Parathyroid adenoma (tissue), 2 donors: ENCODE measurements at regions not wholly inside any gene's neighbourhood (a gene's known extent, or its start where the extent isn't known, plus 50 kb on each side); places are given as distances from the start of the nearest gene placed in this dataset.

Source experiments
- H2AFZ ChIP-seq: fragments of 300-600 bp; sonication (generic); one replicate; pipeline ENCODE4 v1.7.0; 2017; ENCODE audit warnings: antibody characterized with exemption, mild to moderate bottlenecking
- H3K27ac ChIP-seq: fragments of 300-600 bp; sonication (generic); one replicate; pipeline ENCODE4 v1.7.0; 2017
- H3K27me3 ChIP-seq: fragments of 300-600 bp; sonication (generic); one replicate; pipeline ENCODE4 v1.7.0; 2017; ENCODE audit warnings: low read length; ENCODE audit not compliant: control insufficient read depth, insufficient read depth
- H3K36me3 ChIP-seq: fragments of 300-600 bp; sonication (generic); one replicate; pipeline ENCODE4 v1.7.0; 2017; ENCODE audit warnings: low read length; ENCODE audit not compliant: control insufficient read depth, insufficient read depth
- H3K4me1 ChIP-seq: fragments of 300-600 bp; sonication (generic); one replicate; pipeline ENCODE4 v1.7.0; 2017; ENCODE audit warnings: control low read depth
- H3K4me2 ChIP-seq: fragments of 300-600 bp; sonication (generic); one replicate; pipeline ENCODE4 v1.7.0; 2017; ENCODE audit warnings: low read length
- H3K4me3 ChIP-seq: fragments of 300-600 bp; sonication (generic); one replicate; pipeline ENCODE4 v1.7.0; 2017; ENCODE audit warnings: low read depth, low read length
- H3K79me2 ChIP-seq: fragments of 300-600 bp; sonication (generic); one replicate; pipeline ENCODE4 v1.7.0; 2017; ENCODE audit warnings: control low read depth
- H3K9ac ChIP-seq: fragments of 300-600 bp; sonication (generic); one replicate; pipeline ENCODE4 v1.7.0; 2017; ENCODE audit warnings: mild to moderate bottlenecking
- H3K9me3 ChIP-seq: fragments of 300-600 bp; sonication (generic); one replicate; pipeline ENCODE4 v1.7.0; 2017; ENCODE audit warnings: low read length; ENCODE audit not compliant: control insufficient read depth
- TF ChIP-seq, protein P1 (sequence below): fragments of 300-600 bp; sonication (generic); IDR thresholded peaks from one replicate; pipeline ENCODE4 v1.7.0; 2017; ENCODE audit warnings: antibody characterized with exemption, mild to moderate bottlenecking
- donor health status: primary hyperparathyroidism.

DNA sequence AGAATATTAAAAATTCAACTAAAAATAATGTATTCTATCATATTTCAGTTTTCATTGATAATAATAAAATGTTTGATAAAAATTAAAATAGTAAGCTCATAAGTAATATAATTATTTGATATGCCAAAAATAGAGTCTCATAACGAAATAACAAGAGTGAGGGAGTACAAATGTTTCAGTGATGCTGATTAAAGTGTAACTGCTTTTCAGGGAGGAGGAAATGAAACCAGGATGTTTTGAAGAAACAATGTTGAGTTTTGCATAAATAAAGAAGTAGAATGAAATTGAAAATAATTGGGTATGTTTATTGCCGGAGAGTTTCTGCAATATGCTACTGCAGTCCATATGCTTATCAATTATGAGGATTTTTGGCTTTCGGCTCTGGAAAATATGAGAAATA, 1159.8 kb upstream of the ADGRL2 start:
- H3K4me2 ChIP-seq, result no peak overlapping the region
- TF ChIP-seq, protein P1, sequence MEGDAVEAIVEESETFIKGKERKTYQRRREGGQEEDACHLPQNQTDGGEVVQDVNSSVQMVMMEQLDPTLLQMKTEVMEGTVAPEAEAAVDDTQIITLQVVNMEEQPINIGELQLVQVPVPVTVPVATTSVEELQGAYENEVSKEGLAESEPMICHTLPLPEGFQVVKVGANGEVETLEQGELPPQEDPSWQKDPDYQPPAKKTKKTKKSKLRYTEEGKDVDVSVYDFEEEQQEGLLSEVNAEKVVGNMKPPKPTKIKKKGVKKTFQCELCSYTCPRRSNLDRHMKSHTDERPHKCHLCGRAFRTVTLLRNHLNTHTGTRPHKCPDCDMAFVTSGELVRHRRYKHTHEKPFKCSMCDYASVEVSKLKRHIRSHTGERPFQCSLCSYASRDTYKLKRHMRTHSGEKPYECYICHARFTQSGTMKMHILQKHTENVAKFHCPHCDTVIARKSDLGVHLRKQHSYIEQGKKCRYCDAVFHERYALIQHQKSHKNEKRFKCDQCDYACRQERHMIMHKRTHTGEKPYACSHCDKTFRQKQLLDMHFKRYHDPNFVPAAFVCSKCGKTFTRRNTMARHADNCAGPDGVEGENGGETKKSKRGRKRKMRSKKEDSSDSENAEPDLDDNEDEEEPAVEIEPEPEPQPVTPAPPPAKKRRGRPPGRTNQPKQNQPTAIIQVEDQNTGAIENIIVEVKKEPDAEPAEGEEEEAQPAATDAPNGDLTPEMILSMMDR, result no peak
- no peak overlapping the region for H3K27ac ChIP-seq
- H2AFZ ChIP-seq, result no peak overlapping the region
- H3K9ac ChIP-seq, result no peak overlapping the region
- H3K9me3 ChIP-seq, result peaks cover 1% of the 10 kb centered on the region
- no peaks in the 10 kb centered on the region for H3K79me2 ChIP-seq
- H3K36me3 ChIP-seq, result peaks cover 3% of the 10 kb centered on the region
- no peaks in the 10 kb centered on the region for H3K4me1 ChIP-seq
- H3K27me3 ChIP-seq, result no peaks in the 10 kb centered on the region
- no peak overlapping the region for H3K4me3 ChIP-seq

DNA sequence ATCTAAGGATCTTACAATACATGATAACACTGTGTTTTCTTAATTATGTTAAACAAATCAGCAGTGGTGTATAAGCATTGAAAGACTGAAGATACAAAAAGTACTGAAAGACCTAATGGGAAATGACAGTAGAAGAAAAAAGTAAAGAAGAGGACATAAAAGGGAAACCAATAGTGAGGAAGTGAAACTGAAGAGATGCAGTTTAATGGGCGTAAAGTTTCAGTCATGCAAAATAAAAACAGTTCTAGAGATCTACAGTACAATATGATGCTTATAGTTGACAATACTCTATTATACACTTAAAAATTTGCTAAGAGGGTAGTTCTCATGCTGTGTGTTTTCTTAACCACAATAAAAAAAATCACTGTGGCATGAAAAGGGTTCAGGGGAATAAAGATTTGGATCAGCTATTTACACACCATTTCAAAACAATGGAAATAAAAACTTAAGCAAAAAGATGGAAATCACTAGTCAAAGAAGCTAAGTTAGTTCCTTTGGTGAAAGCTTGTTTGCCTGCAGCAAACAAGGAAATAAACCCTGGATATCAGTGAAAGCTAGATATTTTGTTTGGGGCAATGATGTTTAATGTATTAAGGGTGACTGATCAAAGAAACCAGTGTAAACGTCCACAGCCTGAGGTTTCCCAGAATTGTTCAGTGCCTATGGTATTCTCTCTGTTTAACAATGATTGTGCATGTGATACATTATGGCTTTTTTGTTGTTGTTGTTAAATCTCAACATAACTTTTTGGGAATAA, 1160.8 kb upstream of the ADGRL2 start:
- Histone ChIP-seq H3K4me3 (no peak overlapping the region), H3K36me3 (no peaks in the 10 kb centered on the region), H3K27me3 (no peaks in the 10 kb centered on the region), H3K9ac (no peak overlapping the region), H3K79me2 (no peaks in the 10 kb centered on the region), H3K4me2 (peak overlapping the region; percentile 24), H2AFZ (no peak overlapping the region), H3K27ac (no peak overlapping the region), H3K4me1 (no peaks in the 10 kb centered on the region), H3K9me3 (no peaks in the 10 kb centered on the region)
- TF ChIP-seq, protein P1, result no peak

- Histone ChIP-seq H3K4me1 (no peaks in the 10 kb centered on the region), H3K4me3 (no peak overlapping the region), H3K27ac (no peak overlapping the region), H3K9me3 (no peaks in the 10 kb centered on the region), H3K36me3 (no peaks in the 10 kb centered on the region), H3K9ac (no peak overlapping the region), H3K79me2 (no peaks in the 10 kb centered on the region), H2AFZ (no peak overlapping the region), H3K4me2 (no peak overlapping the region), H3K27me3 (no peaks in the 10 kb centered on the region)
- TF ChIP-seq, protein P1, result no peak
These were observed 1166.6 kb upstream of the ADGRL2 start for GRCh38 chr1:80633947-80634706.

DNA sequence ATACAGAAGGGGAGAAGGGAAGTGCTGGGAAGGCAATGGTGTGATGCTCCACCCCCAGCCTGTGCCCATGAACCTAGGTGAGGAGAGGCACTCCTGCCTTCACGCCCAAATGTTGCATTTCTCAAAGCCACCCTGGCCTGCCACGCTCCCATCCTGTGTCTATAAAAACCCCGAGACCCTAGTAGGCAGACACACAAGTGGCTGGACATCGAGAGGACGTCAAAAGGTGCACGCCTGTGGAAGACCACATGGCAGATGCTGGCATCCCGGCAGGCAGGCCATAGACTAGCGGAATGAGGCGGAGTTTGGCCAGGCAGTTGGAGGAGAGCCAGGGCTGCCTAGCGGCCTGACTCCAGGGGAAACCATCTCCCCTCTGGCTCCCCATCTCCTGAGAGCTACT, 1168.5 kb upstream of the ADGRL2 start:
- Histone ChIP-seq H3K36me3 (no peaks in the 10 kb centered on the region), H3K4me3 (no peak overlapping the region), H3K4me1 (no peaks in the 10 kb centered on the region), H3K9ac (no peak overlapping the region), H2AFZ (no peak overlapping the region), H3K27me3 (no peaks in the 10 kb centered on the region), H3K27ac (no peak overlapping the region), H3K9me3 (no peaks in the 10 kb centered on the region), H3K4me2 (no peak overlapping the region), H3K79me2 (no peaks in the 10 kb centered on the region)
- TF ChIP-seq, protein P1, result no peak
